K562 (cell line): ENCODE measurements at regions not wholly inside any gene's neighbourhood (a gene's known extent, or its start where the extent isn't known, plus 50 kb on each side); places are given as distances from the start of the nearest gene placed in this dataset.

Source experiments
- ATAC-seq: fragments of 200-7000 bp; cut with Tn5 transposase; 3 replicates; pipeline ENCODE4 v1.9.1; 2020; ENCODE audit warnings: moderate library complexity
- BruUV-seq: library from RNA; stranded (reverse); fragments of 400-500 nt; replicated peaks from 2 replicates; lab custom pipeline; 2021; lab: Mats Ljungman, UMichigan
- CTCF ChIA-PET: fragments of 300-600 bp; formaldehyde crosslinking; extraction: SDS; loops from one replicate; lab custom pipeline; 2021; ENCODE audit warnings: low intra/inter-chr PET ratio; lab: Yijun Ruan, JAX
- POLR2A ChIA-PET: fragments of 300-600, 350-650 bp; sonication (Branson Sonifier 250); formaldehyde crosslinking; extraction: SDS; loops from one replicate; lab custom pipeline; 2021; ENCODE audit warnings: antibody characterized with exemption, inconsistent platforms; lab: Yijun Ruan, JAX
- DNase-seq, 4 experiments: peaks; one replicate each; pipeline versions ENCODE4 v3.0.0 to v3.0.0-alpha.2; 2011 to 2018; ENCODE audit warnings: low spot score in 3 of 4, mixed read lengths in 3 of 4; ENCODE audit errors: extremely low read depth in 1 of 4
- FAIRE-seq: peaks from 2 replicates; lab custom pipeline; 2011; peaks lifted over from hg19 to GRCh38; lab: Jason Lieb, UNC
- H2AFZ ChIP-seq: 2 replicates; pipeline ENCODE4 v1.6.0; 2011; ENCODE audit warnings: low read depth, low read length, control low read depth, inconsistent platforms
- H3K27ac ChIP-seq: fragments of 200-600 bp; 3 replicates; pipeline ENCODE4 v1.8.0; 2011; ENCODE audit warnings: low read depth, mild to moderate bottlenecking, control low read depth, inconsistent platforms, low read length, moderate library complexity, mixed read lengths; ENCODE audit errors: extremely low read depth
- H3K27me3 ChIP-seq, 2 experiments: fragments of 300-600 bp in 1 of 2; 2 replicates in 1 of 2; 3 replicates in 1 of 2; pipeline versions ENCODE4 v1.6.0 to v1.8.0; 2011; ENCODE audit warnings: inconsistent platforms in 2 of 2, low read length in 2 of 2, mild to moderate bottlenecking in 1 of 2, mixed read lengths in 1 of 2, moderate library complexity in 1 of 2; ENCODE audit not compliant: control insufficient read depth in 2 of 2, insufficient read depth in 2 of 2
- H3K36me3 ChIP-seq: fragments of 300-600 bp; 3 replicates; pipeline ENCODE4 v1.8.0; 2011; ENCODE audit warnings: mild to moderate bottlenecking, low read length, inconsistent platforms; ENCODE audit not compliant: control insufficient read depth, insufficient read depth
- H3K4me1 ChIP-seq, 2 experiments: fragments of 200-600 bp in 1 of 2; replicated peaks in 1 of 2; 2 replicates in 1 of 2; 3 replicates in 1 of 2; pipeline versions ENCODE4 v1.5.1 to v1.8.0; 2011; ENCODE audit warnings: inconsistent platforms in 2 of 2, low read length in 2 of 2, mild to moderate bottlenecking in 1 of 2, mixed read lengths in 1 of 2, moderate library complexity in 1 of 2; ENCODE audit not compliant: control insufficient read depth in 2 of 2, insufficient read depth in 2 of 2
- H3K4me2 ChIP-seq: 2 replicates; pipeline ENCODE4 v1.6.1; 2011; ENCODE audit warnings: low read length, control low read depth, inconsistent platforms, mixed read lengths; ENCODE audit not compliant: insufficient read depth
- H3K4me3 ChIP-seq: fragments of 200-600 bp; sonication (generic), shearing (Covaris generic); 2 replicates; pipeline ENCODE4 v1.5.1; 2016; ENCODE audit warnings: control low read depth, inconsistent platforms
- H3K79me2 ChIP-seq: fragments of 200-600 bp; 3 replicates; pipeline ENCODE4 v1.8.0; 2011; ENCODE audit warnings: low read length, inconsistent platforms; ENCODE audit not compliant: control insufficient read depth, insufficient read depth
- H3K9ac ChIP-seq, 2 experiments: 2 replicates each; pipeline versions ENCODE4 v1.6.0 to v1.6.1; 2011; ENCODE audit warnings: low read depth in 2 of 2, low read length in 2 of 2, control low read depth in 1 of 2, inconsistent platforms in 1 of 2, mild to moderate bottlenecking in 1 of 2, mixed read lengths in 1 of 2; ENCODE audit not compliant: insufficient read depth in 1 of 2
- H3K9me1 ChIP-seq: one replicate; pipeline ENCODE4 v1.6.0; 2011; ENCODE audit warnings: inconsistent platforms, mild to moderate bottlenecking, low read length, moderate library complexity; ENCODE audit not compliant: control insufficient read depth, insufficient read depth
- H3K9me3 ChIP-seq: replicated peaks from 2 replicates; pipeline ENCODE4 v1.5.1; 2011; ENCODE audit warnings: low read depth, low read length, inconsistent platforms; ENCODE audit not compliant: control insufficient read depth, insufficient read depth
- H4K20me1 ChIP-seq: replicated peaks from 2 replicates; pipeline ENCODE4 v1.6.1; 2011; ENCODE audit warnings: low read length, inconsistent platforms, mixed read lengths; ENCODE audit not compliant: control insufficient read depth, insufficient read depth
- CAMTA2 ChIP-seq: fragments of 250-450 bp; sonication (Bioruptor Pico); conservative IDR thresholded peaks from 2 replicates; pipeline ENCODE4 v1.5.1; 2022
- CHD1 ChIP-seq: fragments of 200-600 bp; sonication (generic); IDR thresholded peaks from one replicate; pipeline ENCODE4 v1.6.1; 2012; ENCODE audit warnings: mild to moderate bottlenecking, moderate library complexity, low read length, inconsistent platforms
- COPS2 ChIP-seq: fragments of 450-650 bp; conservative IDR thresholded peaks from 2 replicates; pipeline ENCODE4 v1.6.1; 2016; ENCODE audit warnings: mild to moderate bottlenecking, moderate library complexity
- HIVEP1 ChIP-seq: fragments of 250-450 bp; sonication (Bioruptor Pico); IDR thresholded peaks from 2 replicates; pipeline ENCODE4 v1.4.0; 2020; ENCODE audit warnings: mild to moderate bottlenecking
- JUN ChIP-seq, 2 experiments: sonication (generic) in 1 of 2; formaldehyde crosslinking in 1 of 2; IDR thresholded peaks; 2 replicates each; pipeline versions ENCODE4 v1.6.1 to v1.8.0; 2012 to 2022; ENCODE audit warnings: borderline replicate concordance in 2 of 2, mild to moderate bottlenecking in 2 of 2, improper control_type of control experiment in 1 of 2, low read depth in 1 of 2, low read length in 1 of 2, missing genetic modification reagents in 1 of 2
- NFIC ChIP-seq: fragments of 450-650 bp; IDR thresholded peaks from 2 replicates; pipeline ENCODE4 v1.6.1; 2017; ENCODE audit warnings: mild to moderate bottlenecking, inconsistent platforms
- RFX1 ChIP-seq: fragments of 450-650 bp; IDR thresholded peaks from 2 replicates; pipeline ENCODE4 v1.6.1; 2016; ENCODE audit warnings: mild to moderate bottlenecking, moderate library complexity
- XRCC5 ChIP-seq: fragments of 200-400 bp; formaldehyde crosslinking; IDR thresholded peaks from 2 replicates; pipeline ENCODE4 v1.6.1; 2017; ENCODE audit warnings: low read depth, mild to moderate bottlenecking, low read length
- WGBS: fragments of 100-300 bp; shearing (Covaris generic); methylation state at CpG from one replicate; pipeline ENCODE4 v1.1.6; 2016; ENCODE audit warnings: low coverage, mixed read lengths; ENCODE audit not compliant: insufficient coverage; ENCODE audit errors: missing lambda C conversion rate; 5-methylcytosine and 5-hydroxymethylcytosine counted together
- in situ Hi-C: fragments of 300-500 bp; cut with MboI; formaldehyde crosslinking; loops from 4 replicates; pipeline ENCODE4 v1.15.0; 2018; ENCODE audit warnings: inconsistent platforms, mixed read lengths
- intact Hi-C: fragments of 100-400 bp; cut with micrococcal nuclease; formaldehyde crosslinking; loops from 2 replicates; pipeline ENCODE4 v1.14.2; 2022

- TF ChIP-seq RFX1, result no peak
- no peak for TF ChIP-seq XRCC5
- no peak for TF ChIP-seq COPS2
- TF ChIP-seq JUN (IDR thresholded peaks at IDR 0.05; ENCODE audit: borderline replicate concordance, low read depth, low read length), result no peak
- TF ChIP-seq JUN (CRISPR knock-in tag; IDR thresholded peaks at IDR 0.05; ENCODE audit: borderline replicate concordance), result no peak
- FAIRE-seq (no peak), ATAC-seq (no peak), DNase-seq (no peak)
- Histone ChIP-seq H3K4me2 (no peak overlapping the region), H3K27ac (no peak overlapping the region), H3K4me1 (no peaks in the 10 kb centered on the region), H3K27me3 (no peaks in the 10 kb centered on the region), H3K9me3 (no peaks in the 10 kb centered on the region; the same call in 1 of the 2 replicates), H3K36me3 (no peaks in the 10 kb centered on the region), H3K9ac (no peak overlapping the region), H3K79me2 (no peaks in the 10 kb centered on the region), H3K9me1 (no peaks in the 10 kb centered on the region), H3K4me3 (no peak overlapping the region), H4K20me1 (no peaks in the 10 kb centered on the region), H2AFZ (no peak overlapping the region)
- ChIA-PET CTCF (no interaction called here), POLR2A (no interaction called here)
- no TSS peak for BruUV-seq
- intact Hi-C loops, result no loop called here
- in situ Hi-C loops, result no loop called here
- WGBS, result 0% methylated on average over 1 of the region's 1 CpG
Observed at GRCh38 chr5:30574761-30575160, 618.7 kb upstream of the CDH6 start.

DNA sequence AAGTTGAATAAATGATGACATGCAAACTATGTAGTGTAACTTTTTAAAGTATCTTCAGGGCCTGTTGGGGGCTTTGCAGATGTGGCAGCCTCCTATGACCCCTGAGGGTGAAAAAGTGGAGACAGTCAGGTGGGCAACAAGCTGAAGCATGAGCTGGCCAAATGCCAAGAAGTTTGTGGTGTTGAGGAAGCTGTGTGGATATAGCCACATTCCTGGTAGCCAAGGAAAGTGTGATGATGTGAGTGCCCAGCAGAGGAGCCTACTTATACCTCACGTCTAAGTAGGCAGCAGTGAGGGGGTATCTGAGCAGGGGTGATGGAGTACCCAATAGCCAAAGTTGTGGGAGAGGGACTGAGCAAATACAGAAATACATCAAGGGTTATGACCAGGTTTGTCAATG, 621.2 kb upstream of the CDH6 start:
- in situ Hi-C loops (no loop called here), intact Hi-C loops (no loop called here)
- WGBS, result 8% methylated on average over 1 of the region's 1 CpG
- ChIA-PET CTCF (no interaction called here), POLR2A (interaction anchor here (0.6 kb wide), 1 partner anchor 524 kb away, joined by 3 read pairs; no protein-coding TSS in a partner anchor)
- H3K27me3 ChIP-seq, result no peaks in the 10 kb centered on the region
- H3K27ac ChIP-seq, result no peak overlapping the region
- H3K4me1 ChIP-seq, result no peaks in the 10 kb centered on the region
- no peak overlapping the region for H2AFZ ChIP-seq
- no peak for FAIRE-seq
- no peak overlapping the region for H3K9ac ChIP-seq
- DNase-seq, result no peak
- H3K4me2 ChIP-seq, result no peak overlapping the region
- H3K36me3 ChIP-seq, result no peaks in the 10 kb centered on the region
- ATAC-seq, result no peak
- no peaks in the 10 kb centered on the region for H3K79me2 ChIP-seq
- no TSS peak for BruUV-seq
- H4K20me1 ChIP-seq, result no peaks in the 10 kb centered on the region
- H3K9me3 ChIP-seq, result no peaks in the 10 kb centered on the region; the same call in 1 of the 2 replicates
- H3K9me1 ChIP-seq, result no peaks in the 10 kb centered on the region
- H3K4me3 ChIP-seq, result no peak overlapping the region
- no peak for TF ChIP-seq CHD1
- no peak for TF ChIP-seq HIVEP1 (CRISPR knock-in tag)
- no peak for TF ChIP-seq CAMTA2 (CRISPR knock-in tag)
- TF ChIP-seq NFIC, result peak; percentile 66
- TF ChIP-seq, all 486 proteins: peak for 1
